GM12892 (cell line): ENCODE measurements at regions not wholly inside any gene's neighbourhood (a gene's known extent, or its start where the extent isn't known, plus 50 kb on each side); places are given as distances from the start of the nearest gene placed in this dataset.

Source experiments
- POLR2A ChIP-seq: IDR thresholded peaks from 2 replicates; pipeline ENCODE4 v1.6.1; 2011; ENCODE audit warnings: low read depth, low read length, control low read depth
- POLR2AphosphoS5 ChIP-seq: IDR thresholded peaks from 2 replicates; pipeline ENCODE4 v1.6.1; 2011; ENCODE audit warnings: low read depth, low read length, control low read depth
- TAF1 ChIP-seq: IDR thresholded peaks from 2 replicates; pipeline ENCODE4 v1.6.1; 2011; ENCODE audit warnings: low read depth, mild to moderate bottlenecking, control low read depth, low read length, borderline replicate concordance

DNA sequence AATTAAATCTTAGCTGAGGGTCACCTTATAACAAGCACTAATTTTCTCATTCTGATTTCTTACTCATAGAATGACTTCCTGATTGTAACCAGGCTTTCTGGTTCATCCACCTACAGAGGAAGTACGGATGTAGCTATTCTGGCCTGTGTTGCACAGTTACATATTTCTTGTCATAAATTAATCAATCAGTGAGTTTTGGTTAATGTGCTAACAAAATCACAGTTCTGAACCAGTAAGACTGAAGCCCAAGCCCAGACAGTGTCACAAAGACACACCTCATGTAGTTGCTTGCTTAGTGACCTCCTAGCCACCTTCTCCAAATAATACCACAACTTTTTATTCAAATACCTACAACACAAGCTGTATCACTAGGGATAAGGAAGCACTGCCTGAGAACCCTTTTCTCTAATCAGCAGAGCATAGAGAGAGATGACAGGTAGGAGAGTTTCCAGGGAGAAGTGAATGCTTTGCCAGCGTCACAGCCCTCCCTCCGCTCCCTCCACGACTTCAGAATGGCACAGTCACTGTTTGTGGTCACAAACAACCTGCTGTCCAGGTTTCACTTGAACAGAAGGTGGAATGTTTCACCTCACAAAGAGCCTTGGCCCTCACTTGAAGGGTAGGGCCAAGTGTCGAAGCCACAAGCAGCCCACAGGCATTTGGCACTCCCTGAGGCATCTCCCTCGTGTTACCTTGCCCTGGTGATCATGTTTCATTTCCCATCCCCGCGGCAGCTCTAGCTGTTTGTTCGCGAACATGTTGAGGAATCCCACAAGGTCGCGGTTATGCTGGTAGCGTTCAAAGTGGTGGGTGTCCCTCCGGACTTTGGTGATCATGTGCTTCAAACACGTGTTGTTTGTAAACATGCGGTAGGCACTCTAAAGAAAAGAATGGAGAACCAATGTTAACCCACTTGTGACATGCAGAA lies 120.8 kb upstream of the STK17B start:
- TF ChIP-seq POLR2AphosphoS5 (no peak), POLR2A (no peak), TAF1 (no peak)
